ENCODE measurements at regions not wholly inside any gene's neighbourhood (a gene's known extent, or its start where the extent isn't known, plus 50 kb on each side); places are given as distances from the start of the nearest gene placed in this dataset.

- Histone ChIP-seq H3K4me1 (ENCODE audit: control insufficient read depth in 1 of 2, insufficient read depth in 2 of 2, low read length in 2 of 2) (no peaks in the 10 kb centered on the region), H3K27me3 (ENCODE audit: control insufficient read depth in 1 of 2, insufficient read depth in 2 of 2, low read length in 1 of 2) (no peaks in the 10 kb centered on the region), H3K9me3 (ENCODE audit: control insufficient read depth, low read length) (peaks cover 1% of the 10 kb centered on the region), H3K36me3 (ENCODE audit: control insufficient read depth in 1 of 2, insufficient read depth in 2 of 2, low read length in 1 of 2) (no peaks in the 10 kb centered on the region), H3K27ac (ENCODE audit: low read depth in 1 of 2, low read length in 2 of 2) (no peak overlapping the region), H3K4me3 (ENCODE audit: low read length in 2 of 2) (no peak overlapping the region)
- 66 to 67% methylated on average over 3 of the region's 3 CpGs for WGBS, 2 donors
- ATAC-seq (ENCODE audit: low FRiP score), result no peak
- DNase-seq, result no peak
- intact Hi-C loops (cut with DNase I), result loop anchor here in 1 of 2 donors (5.0 kb wide), 1 partner anchor 1148 kb away; no protein-coding TSS in a partner anchor
Measured at GRCh38 chr1:75984781-75985180, 52.6 kb upstream of the ASB17 start.

GRCh38 chr1:75985827-75986226 is 53.6 kb upstream of the ASB17 start:
- Histone ChIP-seq H3K27me3 (ENCODE audit: control insufficient read depth in 1 of 2, insufficient read depth in 2 of 2, low read length in 1 of 2) (no peaks in the 10 kb centered on the region), H3K4me3 (ENCODE audit: low read length in 2 of 2) (no peak overlapping the region), H3K9me3 (ENCODE audit: control insufficient read depth, low read length) (peaks cover 1% of the 10 kb centered on the region), H3K4me1 (ENCODE audit: control insufficient read depth in 1 of 2, insufficient read depth in 2 of 2, low read length in 2 of 2) (no peaks in the 10 kb centered on the region), H3K27ac (ENCODE audit: low read depth in 1 of 2, low read length in 2 of 2) (no peak overlapping the region), H3K36me3 (ENCODE audit: control insufficient read depth in 1 of 2, insufficient read depth in 2 of 2, low read length in 1 of 2) (no peaks in the 10 kb centered on the region)
- intact Hi-C loops (cut with DNase I), result loop anchor here in 1 of 2 donors (5.0 kb wide), 1 partner anchor 1146 kb away; no protein-coding TSS in a partner anchor
- WGBS, 2 donors, result 63 to 64% methylated on average over 4 of the region's 4 CpGs
- DNase-seq (no peak), ATAC-seq (ENCODE audit: low FRiP score) (no peak)

- no peaks in the 10 kb centered on the region for H3K36me3 ChIP-seq (ENCODE audit: control insufficient read depth in 1 of 2, insufficient read depth in 2 of 2, low read length in 1 of 2)
- no peak overlapping the region for H3K27ac ChIP-seq (ENCODE audit: low read depth in 1 of 2, low read length in 2 of 2)
- H3K9me3 ChIP-seq (ENCODE audit: control insufficient read depth, low read length), result peaks cover 1% of the 10 kb centered on the region
- H3K4me1 ChIP-seq (ENCODE audit: control insufficient read depth in 1 of 2, insufficient read depth in 2 of 2, low read length in 2 of 2), result no peaks in the 10 kb centered on the region
- ATAC-seq (ENCODE audit: low FRiP score) (no peak), DNase-seq (no peak)
- H3K27me3 ChIP-seq (ENCODE audit: control insufficient read depth in 1 of 2, insufficient read depth in 2 of 2, low read length in 1 of 2), result no peaks in the 10 kb centered on the region
- intact Hi-C loops (cut with DNase I), result loop anchor here in 1 of 2 donors (5.0 kb wide), 1 partner anchor 1146 kb away; no protein-coding TSS in a partner anchor
- no peak overlapping the region for H3K4me3 ChIP-seq (ENCODE audit: low read length in 2 of 2)
Measured at GRCh38 chr1:75986478-75986877, 54.3 kb upstream of the ASB17 start.

GRCh38 chr1:75989121-75989520 is 56.9 kb upstream of the ASB17 start:
- no peak for DNase-seq
- WGBS, 2 donors, result 83 to 89% methylated on average over 3 of the region's 3 CpGs
- intact Hi-C loops (cut with DNase I), result loop anchor here in 1 of 2 donors (5.0 kb wide), 1 partner anchor 1143 kb away; no protein-coding TSS in a partner anchor

GRCh38 chr1:75990686-75991085 is 58.5 kb upstream of the ASB17 start:
- ATAC-seq (ENCODE audit: low FRiP score) (no peak), DNase-seq (no peak)
- no peaks in the 10 kb centered on the region for H3K27me3 ChIP-seq (ENCODE audit: control insufficient read depth in 1 of 2, insufficient read depth in 2 of 2, low read length in 1 of 2)
- no peak overlapping the region for H3K27ac ChIP-seq (ENCODE audit: low read depth in 1 of 2, low read length in 2 of 2)
- no peak overlapping the region for H3K4me3 ChIP-seq (ENCODE audit: low read length in 2 of 2)
- H3K4me1 ChIP-seq (ENCODE audit: control insufficient read depth in 1 of 2, insufficient read depth in 2 of 2, low read length in 2 of 2), result no peaks in the 10 kb centered on the region
- H3K9me3 ChIP-seq (ENCODE audit: control insufficient read depth, low read length), result no peaks in the 10 kb centered on the region
- WGBS, 2 donors, result 61 to 62% methylated on average over 3 of the region's 3 CpGs
- no peaks in the 10 kb centered on the region for H3K36me3 ChIP-seq (ENCODE audit: control insufficient read depth in 1 of 2, insufficient read depth in 2 of 2, low read length in 1 of 2)
- intact Hi-C loops (cut with DNase I), result loop anchor here in 1 of 2 donors (10.0 kb wide), 1 partner anchor 1134 kb away; no protein-coding TSS in a partner anchor

More at GRCh38 chr1:75989121-75989520, 56.9 kb upstream of the ASB17 start:
- Histone ChIP-seq H3K4me3 (ENCODE audit: low read length in 2 of 2) (no peak overlapping the region), H3K27me3 (ENCODE audit: control insufficient read depth in 1 of 2, insufficient read depth in 2 of 2, low read length in 1 of 2) (no peaks in the 10 kb centered on the region), H3K4me1 (ENCODE audit: control insufficient read depth in 1 of 2, insufficient read depth in 2 of 2, low read length in 2 of 2) (no peaks in the 10 kb centered on the region), H3K9me3 (ENCODE audit: control insufficient read depth, low read length) (no peaks in the 10 kb centered on the region), H3K36me3 (ENCODE audit: control insufficient read depth in 1 of 2, insufficient read depth in 2 of 2, low read length in 1 of 2) (no peaks in the 10 kb centered on the region), H3K27ac (ENCODE audit: low read depth in 1 of 2, low read length in 2 of 2) (no peak overlapping the region)
- no peak for ATAC-seq (ENCODE audit: low FRiP score)

GRCh38 chr1:75991497-75992114 is 59.4 kb upstream of the ASB17 start:
- DNase-seq (peak; percentile 91 to 94), ATAC-seq (ENCODE audit: low FRiP score) (no peak)
- H3K4me3 ChIP-seq (ENCODE audit: low read length in 2 of 2), result no peak overlapping the region
- intact Hi-C loops (cut with DNase I), result loop anchor here in 1 of 2 donors (10.0 kb wide), 1 partner anchor 1133 kb away; no protein-coding TSS in a partner anchor
- no peaks in the 10 kb centered on the region for H3K4me1 ChIP-seq (ENCODE audit: control insufficient read depth in 1 of 2, insufficient read depth in 2 of 2, low read length in 2 of 2)
- no peak overlapping the region for H3K27ac ChIP-seq (ENCODE audit: low read depth in 1 of 2, low read length in 2 of 2)
- no peaks in the 10 kb centered on the region for H3K9me3 ChIP-seq (ENCODE audit: control insufficient read depth, low read length)
- H3K36me3 ChIP-seq (ENCODE audit: control insufficient read depth in 1 of 2, insufficient read depth in 2 of 2, low read length in 1 of 2), result no peaks in the 10 kb centered on the region
- no peaks in the 10 kb centered on the region for H3K27me3 ChIP-seq (ENCODE audit: control insufficient read depth in 1 of 2, insufficient read depth in 2 of 2, low read length in 1 of 2)
- WGBS, 2 donors, result 18 to 19% methylated on average over 8 of the region's 8 CpGs

GRCh38 chr1:75992312-75992711 is 60.1 kb upstream of the ASB17 start:
- ATAC-seq (ENCODE audit: low FRiP score) (no peak), DNase-seq (no peak)
- no peaks in the 10 kb centered on the region for H3K4me1 ChIP-seq (ENCODE audit: control insufficient read depth in 1 of 2, insufficient read depth in 2 of 2, low read length in 2 of 2)
- 89 to 95% methylated on average over 3 of the region's 3 CpGs for WGBS, 2 donors
- intact Hi-C loops (cut with DNase I), result loop anchor here in 1 of 2 donors (10.0 kb wide), 1 partner anchor 1132 kb away; no protein-coding TSS in a partner anchor
- H3K9me3 ChIP-seq (ENCODE audit: control insufficient read depth, low read length), result no peaks in the 10 kb centered on the region
- no peak overlapping the region for H3K4me3 ChIP-seq (ENCODE audit: low read length in 2 of 2)
- H3K27ac ChIP-seq (ENCODE audit: low read depth in 1 of 2, low read length in 2 of 2), result no peak overlapping the region
- no peaks in the 10 kb centered on the region for H3K36me3 ChIP-seq (ENCODE audit: control insufficient read depth in 1 of 2, insufficient read depth in 2 of 2, low read length in 1 of 2)
- H3K27me3 ChIP-seq (ENCODE audit: control insufficient read depth in 1 of 2, insufficient read depth in 2 of 2, low read length in 1 of 2), result no peaks in the 10 kb centered on the region

GRCh38 chr1:75993661-75994060 is 61.5 kb upstream of the ASB17 start:
- DNase-seq (no peak), ATAC-seq (ENCODE audit: low FRiP score) (no peak)
- H3K27me3 ChIP-seq (ENCODE audit: control insufficient read depth in 1 of 2, insufficient read depth in 2 of 2, low read length in 1 of 2), result no peaks in the 10 kb centered on the region
- no peaks in the 10 kb centered on the region for H3K9me3 ChIP-seq (ENCODE audit: control insufficient read depth, low read length)
- no peak overlapping the region for H3K4me3 ChIP-seq (ENCODE audit: low read length in 2 of 2)
- no peaks in the 10 kb centered on the region for H3K4me1 ChIP-seq (ENCODE audit: control insufficient read depth in 1 of 2, insufficient read depth in 2 of 2, low read length in 2 of 2)
- no peaks in the 10 kb centered on the region for H3K36me3 ChIP-seq (ENCODE audit: control insufficient read depth in 1 of 2, insufficient read depth in 2 of 2, low read length in 1 of 2)
- intact Hi-C loops (cut with DNase I), result loop anchor here in 1 of 2 donors (10.0 kb wide), 1 partner anchor 1131 kb away; no protein-coding TSS in a partner anchor
- H3K27ac ChIP-seq (ENCODE audit: low read depth in 1 of 2, low read length in 2 of 2), result no peak overlapping the region

GRCh38 chr1:75996196-75996595 is 64.0 kb upstream of the ASB17 start:
- ATAC-seq (ENCODE audit: low FRiP score), result no peak
- H3K9me3 ChIP-seq (ENCODE audit: control insufficient read depth, low read length), result no peaks in the 10 kb centered on the region
- no peaks in the 10 kb centered on the region for H3K36me3 ChIP-seq (ENCODE audit: control insufficient read depth in 1 of 2, insufficient read depth in 2 of 2, low read length in 1 of 2)
- 64 to 70% methylated on average over 1 of the region's 1 CpG for WGBS, 2 donors
- no peak overlapping the region for H3K27ac ChIP-seq (ENCODE audit: low read depth in 1 of 2, low read length in 2 of 2)
- no peaks in the 10 kb centered on the region for H3K4me1 ChIP-seq (ENCODE audit: control insufficient read depth in 1 of 2, insufficient read depth in 2 of 2, low read length in 2 of 2)
- no peaks in the 10 kb centered on the region for H3K27me3 ChIP-seq (ENCODE audit: control insufficient read depth in 1 of 2, insufficient read depth in 2 of 2, low read length in 1 of 2)
- H3K4me3 ChIP-seq (ENCODE audit: low read length in 2 of 2), result no peak overlapping the region
- no peak for DNase-seq
- intact Hi-C loops (cut with DNase I), result loop anchor here in 1 of 2 donors (10.0 kb wide), 1 partner anchor 1129 kb away; no protein-coding TSS in a partner anchor

Data from aorta (tissue), 5 donors.